ENCODE measurements at regions not wholly inside any gene's neighbourhood (a gene's known extent, or its start where the extent isn't known, plus 50 kb on each side); places are given as distances from the start of the nearest gene placed in this dataset.

GRCh38 chr1:199856216-199856780 is 171.2 kb upstream of the NR5A2 start:
- in situ Hi-C loops (cut with HindIII; ENCODE audit: low sequenced_read_pairs), result no loop called here

GRCh38 chr1:199857108-199857507 is 170.4 kb upstream of the NR5A2 start:
- in situ Hi-C loops (cut with HindIII; ENCODE audit: low sequenced_read_pairs), result no loop called here

- in situ Hi-C loops (cut with HindIII; ENCODE audit: low sequenced_read_pairs), result no loop called here
Observed at GRCh38 chr1:199857516-199857915, 170.0 kb upstream of the NR5A2 start.

DNA sequence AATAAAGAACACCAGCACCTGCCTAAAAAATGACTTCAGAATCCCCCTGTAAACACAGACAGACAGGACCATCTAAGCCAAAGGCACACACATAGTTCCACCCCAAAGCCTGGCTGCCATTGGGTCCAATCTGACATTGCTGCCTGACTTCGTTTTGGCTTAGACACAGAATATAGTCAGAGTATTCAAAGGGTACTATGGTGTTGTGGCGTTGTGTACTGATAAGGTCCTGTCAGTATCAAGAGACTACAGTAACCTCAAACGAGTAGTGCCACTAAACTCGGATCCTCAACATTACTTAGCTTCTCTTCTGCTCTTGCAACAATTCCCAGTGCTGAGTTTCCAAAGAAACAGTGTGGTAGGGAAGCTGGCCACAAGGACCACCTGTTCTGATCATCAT is 169.3 kb upstream of the NR5A2 start:
- in situ Hi-C loops (cut with HindIII; ENCODE audit: low sequenced_read_pairs), result no loop called here

- in situ Hi-C loops (cut with HindIII; ENCODE audit: low sequenced_read_pairs), result no loop called here
Observed at GRCh38 chr1:199858856-199859255, 168.7 kb upstream of the NR5A2 start.

GRCh38 chr1:199859491-199859933 is 168.0 kb upstream of the NR5A2 start:
- in situ Hi-C loops (cut with HindIII; ENCODE audit: low sequenced_read_pairs), result no loop called here

DNA sequence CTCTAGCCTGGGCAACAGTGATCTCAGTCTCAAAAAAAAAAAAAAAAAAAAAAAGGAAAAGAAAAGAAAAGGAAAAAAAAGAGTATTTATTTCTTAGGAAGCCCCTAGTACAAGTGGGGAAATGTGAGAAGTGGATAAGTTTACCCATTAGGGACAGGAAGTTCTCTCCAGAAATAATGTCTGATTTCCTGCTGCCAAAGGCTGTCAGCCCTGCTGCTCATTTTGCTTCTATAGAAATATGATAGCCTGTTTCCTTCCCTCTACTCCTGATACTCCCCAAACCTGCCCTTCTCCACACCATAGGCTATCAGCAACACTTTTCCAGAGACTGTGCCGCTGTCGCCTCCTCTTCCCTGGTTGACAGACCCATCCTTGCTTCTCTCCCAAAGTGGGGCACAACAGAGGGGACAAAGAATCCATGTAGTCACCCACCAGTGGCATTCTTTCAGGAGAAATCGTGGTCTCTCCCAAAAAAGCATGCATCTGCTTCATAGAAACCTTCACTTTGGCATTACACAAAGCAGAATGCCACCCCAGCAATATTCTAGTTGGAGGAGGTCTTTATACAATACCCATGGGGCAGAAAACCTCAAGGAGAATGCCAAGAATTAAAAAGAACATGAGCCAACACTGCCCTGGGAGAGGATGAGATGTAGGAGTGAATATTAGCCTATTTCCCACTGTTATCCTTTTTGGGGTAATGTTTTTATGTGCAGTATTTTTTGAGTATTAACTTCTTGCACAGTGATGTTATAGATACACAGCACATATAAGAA is 166.3 kb upstream of the NR5A2 start:
- in situ Hi-C loops (cut with HindIII; ENCODE audit: low sequenced_read_pairs), result no loop called here

DNA sequence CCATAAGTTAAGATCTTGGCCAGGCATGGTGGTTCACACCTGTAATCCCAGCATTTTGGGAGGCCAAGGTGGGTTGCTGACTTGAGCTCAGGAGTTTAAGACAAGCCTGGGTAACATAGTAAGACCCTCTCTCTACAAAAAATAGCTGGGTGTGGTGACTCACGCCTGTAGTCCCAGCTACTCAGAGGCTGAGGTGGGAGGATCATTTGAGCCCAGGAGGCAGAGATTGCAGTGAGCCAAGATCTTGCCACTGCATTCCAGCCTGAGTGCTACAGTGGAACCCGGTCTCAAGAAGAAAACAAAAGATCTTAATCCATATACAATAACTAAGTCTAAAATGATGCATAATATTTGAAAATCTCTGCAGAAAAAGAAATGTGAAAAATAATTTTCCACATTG is 165.5 kb upstream of the NR5A2 start:
- in situ Hi-C loops (cut with HindIII; ENCODE audit: low sequenced_read_pairs), result no loop called here

GRCh38 chr1:199866210-199866617 is 161.3 kb upstream of the NR5A2 start:
- in situ Hi-C loops (cut with HindIII; ENCODE audit: low sequenced_read_pairs), result no loop called here

DNA sequence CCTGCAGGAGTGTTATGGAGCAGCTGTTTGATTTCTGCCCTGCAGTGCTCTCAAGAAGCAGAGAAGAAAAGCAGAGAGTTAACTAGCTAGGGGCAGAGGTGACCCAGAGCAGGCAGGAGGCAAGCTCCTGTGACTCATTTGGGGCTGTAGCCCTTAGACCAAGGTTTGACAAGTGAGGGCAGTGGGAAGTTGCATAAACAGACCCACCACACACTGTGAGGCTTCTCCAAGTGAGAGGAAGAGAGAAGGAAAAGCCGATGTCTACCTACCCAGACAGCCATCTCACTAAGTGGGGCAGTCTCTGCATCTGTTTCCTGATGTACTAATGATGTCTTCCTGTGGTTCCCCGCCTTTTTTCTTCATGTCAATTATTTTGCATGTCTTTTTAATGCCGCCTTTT is 159.9 kb upstream of the NR5A2 start:
- in situ Hi-C loops (cut with HindIII; ENCODE audit: low sequenced_read_pairs), result no loop called here

DNA sequence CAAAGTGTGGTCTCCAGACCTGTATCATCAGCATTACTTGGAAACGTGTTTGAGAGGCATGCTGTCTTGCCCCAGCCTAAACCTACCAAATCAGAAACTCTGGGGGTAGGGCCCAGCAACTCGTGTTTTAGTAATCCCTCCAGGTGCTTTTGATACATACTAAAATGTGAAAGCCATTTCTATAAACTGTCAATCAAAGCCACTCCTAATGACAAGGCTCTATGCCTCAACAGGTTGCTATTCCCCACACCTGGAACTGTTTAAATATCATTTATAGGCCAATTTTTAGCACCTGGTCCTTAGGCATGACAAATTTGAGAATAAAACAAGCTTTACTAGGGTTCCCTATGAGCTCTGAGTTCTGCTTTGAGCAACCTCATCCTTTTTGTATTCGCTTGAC is 158.7 kb upstream of the NR5A2 start:
- in situ Hi-C loops (cut with HindIII; ENCODE audit: low sequenced_read_pairs), result no loop called here

GRCh38 chr1:199875337-199875736 is 152.2 kb upstream of the NR5A2 start:
- in situ Hi-C loops (cut with HindIII; ENCODE audit: low sequenced_read_pairs), result no loop called here

GRCh38 chr1:199875856-199876255 is 151.7 kb upstream of the NR5A2 start:
- in situ Hi-C loops (cut with HindIII; ENCODE audit: low sequenced_read_pairs), result no loop called here

- in situ Hi-C loops (cut with HindIII; ENCODE audit: low sequenced_read_pairs), result no loop called here
Observed at GRCh38 chr1:199877526-199878384, 149.8 kb upstream of the NR5A2 start.

DNA sequence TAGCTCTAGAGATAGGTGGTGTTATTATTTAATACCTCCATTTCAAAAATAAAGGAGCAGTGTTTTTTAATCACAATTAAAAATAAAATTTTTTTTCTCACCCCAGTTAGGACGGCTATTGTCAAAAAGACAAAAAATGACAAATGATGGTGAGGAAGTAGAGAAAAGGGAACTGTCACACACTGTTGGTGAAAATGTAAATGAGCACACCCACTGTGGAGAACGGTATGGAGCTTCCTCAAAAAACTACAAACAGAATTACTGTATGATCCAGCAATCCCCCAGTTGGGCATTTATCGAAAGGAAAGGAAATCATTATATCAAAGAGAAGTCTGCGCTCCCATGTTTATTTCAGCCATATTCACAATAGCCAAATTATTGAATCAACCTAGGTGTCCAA is 148.7 kb upstream of the NR5A2 start:
- in situ Hi-C loops (cut with HindIII; ENCODE audit: low sequenced_read_pairs), result no loop called here

GRCh38 chr1:199898654-199899053 is 128.9 kb upstream of the NR5A2 start:
- in situ Hi-C loops (cut with HindIII; ENCODE audit: low sequenced_read_pairs), result no loop called here

- in situ Hi-C loops (cut with HindIII; ENCODE audit: low sequenced_read_pairs), result no loop called here
Observed at GRCh38 chr1:199901341-199901740, 126.2 kb upstream of the NR5A2 start.

DNA sequence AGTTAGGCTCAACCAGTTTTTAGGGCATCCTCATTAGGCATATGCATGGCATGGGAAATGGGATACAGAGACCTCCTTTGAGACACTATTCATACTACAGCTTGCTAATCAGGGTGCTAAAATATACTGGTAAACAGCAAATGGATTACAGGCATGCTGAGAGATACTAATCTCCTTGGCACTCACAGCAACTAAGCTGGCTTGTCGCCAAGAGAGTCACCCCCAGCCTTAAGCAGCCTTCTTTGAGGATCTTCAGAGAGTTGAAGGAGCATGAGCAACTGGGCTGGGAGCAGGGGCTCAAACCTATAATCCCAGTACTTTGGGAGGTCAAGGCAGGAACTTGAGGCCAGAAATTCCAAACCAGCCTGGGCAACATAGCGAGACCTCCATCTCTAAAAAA is 120.1 kb upstream of the NR5A2 start:
- in situ Hi-C loops (cut with HindIII; ENCODE audit: low sequenced_read_pairs), result no loop called here

DNA sequence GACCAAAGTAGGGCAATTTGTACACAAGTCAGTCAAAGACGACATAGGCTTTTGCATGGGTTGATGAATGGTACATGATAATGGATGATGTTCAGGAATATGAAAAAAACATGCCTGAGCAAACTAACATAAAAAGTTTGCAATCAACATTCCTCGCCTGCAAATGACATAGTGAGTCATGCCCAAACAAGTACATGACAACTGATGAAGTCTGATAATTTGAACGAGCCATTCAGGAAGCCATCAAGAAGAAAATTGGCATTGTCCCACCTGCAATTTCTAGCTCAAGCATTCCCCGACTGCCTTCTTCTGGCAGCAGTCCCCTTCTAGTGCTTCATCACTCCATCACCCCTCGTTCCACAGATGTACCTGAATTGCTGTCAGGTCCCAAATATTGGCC is 118.4 kb upstream of the NR5A2 start:
- in situ Hi-C loops (cut with HindIII; ENCODE audit: low sequenced_read_pairs), result no loop called here

GRCh38 chr1:199913318-199913717 is 114.2 kb upstream of the NR5A2 start:
- in situ Hi-C loops (cut with HindIII; ENCODE audit: low sequenced_read_pairs), result no loop called here

GRCh38 chr1:199914546-199914945 is 113.0 kb upstream of the NR5A2 start:
- in situ Hi-C loops (cut with HindIII; ENCODE audit: low sequenced_read_pairs), result no loop called here
